GM18519 (cell line): ENCODE measurements at regions not wholly inside any gene's neighbourhood (a gene's known extent, or its start where the extent isn't known, plus 50 kb on each side); places are given as distances from the start of the nearest gene placed in this dataset.

Source experiments
- ATAC-seq: cut with Tn5 transposase; IDR thresholded peaks from one replicate; pipeline ENCODE4 v1.9.1; 2021; ENCODE audit warnings: mild to moderate bottlenecking, moderate library complexity; ENCODE audit not compliant: unreplicated experiment, low FRiP score

GRCh38 chr7:94261067-94261466 is 133.6 kb upstream of the COL1A2 start:
- ATAC-seq = no peak

GRCh38 chr7:94264756-94265155 is 129.9 kb upstream of the COL1A2 start:
- ATAC-seq = no peak

- no peak for ATAC-seq
Measured at GRCh38 chr7:94265456-94265855, 129.2 kb upstream of the COL1A2 start.

GRCh38 chr7:94266238-94266644 is 128.5 kb upstream of the COL1A2 start:
- no peak for ATAC-seq

- no peak for ATAC-seq
Measured at GRCh38 chr7:94270772-94271171, 123.9 kb upstream of the COL1A2 start.

- no peak for ATAC-seq
Measured at GRCh38 chr7:94272821-94273583, 121.7 kb upstream of the COL1A2 start.

GRCh38 chr7:94274828-94275227 is 119.9 kb upstream of the COL1A2 start:
- ATAC-seq = no peak

- ATAC-seq = no peak
Measured at GRCh38 chr7:94276027-94276426, 118.7 kb upstream of the COL1A2 start.

GRCh38 chr7:94276795-94277194 is 117.9 kb upstream of the COL1A2 start:
- no peak for ATAC-seq

- ATAC-seq = no peak
Measured at GRCh38 chr7:94277236-94277635, 117.5 kb upstream of the COL1A2 start.

GRCh38 chr7:94280851-94281250 is 113.8 kb upstream of the COL1A2 start:
- no peak for ATAC-seq

- no peak for ATAC-seq
Measured at GRCh38 chr7:94284104-94284503, 110.6 kb upstream of the COL1A2 start.

GRCh38 chr7:94286111-94286510 is 108.6 kb upstream of the COL1A2 start:
- no peak for ATAC-seq

- ATAC-seq = no peak
Measured at GRCh38 chr7:94288096-94288495, 106.6 kb upstream of the COL1A2 start.

- ATAC-seq = no peak
Measured at GRCh38 chr7:94289071-94289470, 105.6 kb upstream of the COL1A2 start.

- ATAC-seq = no peak
Measured at GRCh38 chr7:94294471-94295131, 100.1 kb upstream of the COL1A2 start.

- no peak for ATAC-seq
Measured at GRCh38 chr7:94295850-94296249, 98.8 kb upstream of the COL1A2 start.

GRCh38 chr7:94296881-94297280 is 97.8 kb upstream of the COL1A2 start:
- ATAC-seq = no peak

GRCh38 chr7:94297397-94297838 is 97.3 kb upstream of the COL1A2 start:
- no peak for ATAC-seq

- no peak for ATAC-seq
Measured at GRCh38 chr7:94298943-94299342, 95.8 kb upstream of the COL1A2 start.

GRCh38 chr7:94300176-94300835 is 94.4 kb upstream of the COL1A2 start:
- ATAC-seq = no peak
